GM12872 (cell line): ENCODE measurements at regions not wholly inside any gene's neighbourhood (a gene's known extent, or its start where the extent isn't known, plus 50 kb on each side); places are given as distances from the start of the nearest gene placed in this dataset.

Experiments
- TF ChIP-seq, protein P1 (sequence below): IDR thresholded peaks from 3 replicates; pipeline ENCODE4 v1.5.1; 2011; ENCODE audit warnings: low read depth, mild to moderate bottlenecking, low read length, moderate library complexity; ENCODE audit not compliant: insufficient read depth

DNA sequence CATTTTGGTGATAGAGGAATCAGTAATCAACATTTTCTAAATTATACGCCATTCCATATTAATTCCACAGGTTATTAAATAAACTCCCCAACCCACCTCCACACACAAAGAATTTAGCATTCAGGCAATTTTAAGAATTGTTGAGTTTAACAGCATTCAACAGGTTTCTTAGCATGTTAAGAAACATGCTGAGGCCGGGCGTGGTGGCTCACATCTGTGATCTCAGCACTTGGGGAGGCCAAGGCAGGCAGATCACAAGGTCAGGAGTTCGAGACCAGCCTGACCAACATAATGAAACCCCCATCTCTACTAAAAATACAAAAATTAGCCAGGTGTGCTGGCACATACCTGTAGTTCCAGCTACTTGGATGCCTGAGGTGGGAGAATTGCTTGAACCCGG, 64.0 kb upstream of the PHACTR2 start:
- TF ChIP-seq, protein P1, sequence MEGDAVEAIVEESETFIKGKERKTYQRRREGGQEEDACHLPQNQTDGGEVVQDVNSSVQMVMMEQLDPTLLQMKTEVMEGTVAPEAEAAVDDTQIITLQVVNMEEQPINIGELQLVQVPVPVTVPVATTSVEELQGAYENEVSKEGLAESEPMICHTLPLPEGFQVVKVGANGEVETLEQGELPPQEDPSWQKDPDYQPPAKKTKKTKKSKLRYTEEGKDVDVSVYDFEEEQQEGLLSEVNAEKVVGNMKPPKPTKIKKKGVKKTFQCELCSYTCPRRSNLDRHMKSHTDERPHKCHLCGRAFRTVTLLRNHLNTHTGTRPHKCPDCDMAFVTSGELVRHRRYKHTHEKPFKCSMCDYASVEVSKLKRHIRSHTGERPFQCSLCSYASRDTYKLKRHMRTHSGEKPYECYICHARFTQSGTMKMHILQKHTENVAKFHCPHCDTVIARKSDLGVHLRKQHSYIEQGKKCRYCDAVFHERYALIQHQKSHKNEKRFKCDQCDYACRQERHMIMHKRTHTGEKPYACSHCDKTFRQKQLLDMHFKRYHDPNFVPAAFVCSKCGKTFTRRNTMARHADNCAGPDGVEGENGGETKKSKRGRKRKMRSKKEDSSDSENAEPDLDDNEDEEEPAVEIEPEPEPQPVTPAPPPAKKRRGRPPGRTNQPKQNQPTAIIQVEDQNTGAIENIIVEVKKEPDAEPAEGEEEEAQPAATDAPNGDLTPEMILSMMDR, result no peak

DNA sequence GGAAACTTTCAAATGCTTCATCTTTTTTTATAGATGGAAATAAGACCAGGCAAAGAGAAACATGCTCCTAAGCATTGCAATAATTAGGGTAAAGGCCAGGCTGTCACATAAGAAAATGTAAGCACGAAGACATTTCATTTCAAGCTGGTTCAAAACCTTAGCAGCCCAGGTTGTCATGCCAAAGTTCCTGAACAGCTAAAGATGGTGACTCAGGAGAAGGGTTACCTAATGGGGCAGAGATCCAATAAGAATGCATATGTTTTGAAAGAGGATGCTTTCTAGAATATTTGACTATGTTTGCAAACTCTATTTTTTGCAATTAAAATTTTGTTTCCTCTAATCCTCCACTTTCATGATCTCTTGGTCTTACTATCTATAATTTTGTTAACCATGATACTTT, 65.6 kb upstream of the PHACTR2 start:
- TF ChIP-seq, protein P1, result no peak

DNA sequence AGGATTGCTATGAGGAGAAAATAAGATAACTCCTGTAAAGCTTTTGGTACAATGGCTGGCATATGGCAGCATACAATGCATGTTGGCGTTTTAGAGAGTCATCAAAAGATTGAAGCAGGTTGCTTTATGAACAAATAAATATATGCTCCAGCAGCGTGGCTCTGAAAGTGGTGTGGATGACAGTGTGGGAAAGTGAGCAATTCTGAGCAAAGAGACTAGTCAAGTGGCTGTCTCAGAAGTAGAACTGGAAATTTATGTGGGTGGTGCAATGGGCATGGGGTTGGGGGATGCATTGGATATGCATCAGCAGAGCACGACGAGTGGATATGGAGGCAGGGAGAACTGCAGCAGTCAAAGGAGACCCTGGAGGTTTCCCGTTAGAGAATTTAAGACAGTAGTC, 66.2 kb upstream of the PHACTR2 start:
- TF ChIP-seq, protein P1, result no peak

DNA sequence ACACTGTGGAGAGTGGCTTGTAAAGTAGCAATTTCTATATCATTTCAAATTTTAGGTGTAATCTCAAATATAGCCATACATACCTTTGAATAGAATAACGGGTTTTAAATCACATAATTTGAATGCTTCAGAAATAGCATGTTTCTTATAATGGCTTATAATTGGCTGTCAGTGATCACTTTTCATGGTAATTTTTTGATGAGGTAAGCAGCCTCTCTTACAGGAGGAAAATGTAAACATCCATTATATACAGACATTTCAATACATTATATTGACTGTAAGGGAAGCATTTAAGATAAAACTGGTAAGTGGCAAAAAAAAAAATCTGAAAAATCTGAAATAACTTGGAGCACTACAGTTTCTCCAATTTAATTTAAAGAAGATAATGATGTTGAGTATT, 67.8 kb upstream of the PHACTR2 start:
- TF ChIP-seq, protein P1, result no peak

DNA sequence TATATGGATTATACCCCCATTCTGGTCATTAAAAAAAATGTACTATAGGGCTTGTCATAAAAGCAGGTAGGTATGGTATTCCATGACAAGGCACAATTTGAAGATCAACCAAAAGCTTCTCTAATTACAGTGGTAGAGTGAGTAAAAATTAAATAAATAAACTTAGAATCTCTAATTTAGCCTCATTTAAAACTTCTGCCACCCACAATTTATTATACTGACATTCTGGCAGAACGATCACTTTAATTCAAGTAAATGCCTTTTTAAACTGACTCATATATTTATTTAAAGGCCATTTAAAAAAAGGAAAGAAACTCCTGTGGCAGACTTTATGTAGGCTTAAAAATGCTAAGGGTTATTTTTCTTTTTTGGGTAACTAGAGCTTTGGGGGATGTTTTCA, 68.3 kb upstream of the PHACTR2 start:
- TF ChIP-seq, protein P1, result no peak

DNA sequence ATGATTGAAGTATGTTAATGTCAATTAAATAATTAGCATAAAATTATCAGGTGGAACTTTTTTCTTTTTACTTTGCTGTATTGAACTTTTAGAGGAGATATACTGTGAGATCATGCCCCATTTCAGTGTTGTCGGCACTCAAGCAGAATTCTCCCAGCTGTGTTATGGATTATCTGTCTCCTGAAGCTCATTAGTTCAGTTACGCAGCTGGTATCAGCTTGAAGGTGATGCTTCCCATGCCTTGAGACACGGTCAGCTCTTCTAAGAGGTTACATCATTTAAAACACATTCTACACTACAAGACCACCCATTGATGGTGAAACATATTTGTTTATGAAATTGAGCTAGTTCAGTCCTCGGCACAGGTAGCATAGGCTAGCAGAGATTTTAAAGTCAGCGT, 68.9 kb upstream of the PHACTR2 start:
- TF ChIP-seq, protein P1, result no peak

DNA sequence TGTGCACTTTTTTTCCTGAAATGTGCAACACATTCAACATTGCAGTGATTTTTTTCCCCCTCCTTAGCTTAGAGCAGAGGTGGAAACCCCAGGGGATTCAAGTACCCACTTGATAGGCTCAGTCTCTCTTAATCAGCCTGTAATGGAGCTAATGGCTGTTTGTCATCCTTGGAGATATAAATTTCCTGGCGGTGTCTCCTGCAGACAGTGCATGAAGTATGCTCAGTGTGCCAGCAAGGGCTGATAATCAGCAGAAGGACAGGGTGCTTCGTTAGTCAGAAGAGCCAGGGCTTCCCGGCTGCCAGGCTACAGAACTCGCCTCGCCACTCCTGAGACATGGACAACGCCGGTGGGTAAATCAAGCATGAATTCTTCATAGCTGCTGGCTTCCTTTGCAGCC, 69.8 kb upstream of the PHACTR2 start:
- TF ChIP-seq, protein P1, result no peak

DNA sequence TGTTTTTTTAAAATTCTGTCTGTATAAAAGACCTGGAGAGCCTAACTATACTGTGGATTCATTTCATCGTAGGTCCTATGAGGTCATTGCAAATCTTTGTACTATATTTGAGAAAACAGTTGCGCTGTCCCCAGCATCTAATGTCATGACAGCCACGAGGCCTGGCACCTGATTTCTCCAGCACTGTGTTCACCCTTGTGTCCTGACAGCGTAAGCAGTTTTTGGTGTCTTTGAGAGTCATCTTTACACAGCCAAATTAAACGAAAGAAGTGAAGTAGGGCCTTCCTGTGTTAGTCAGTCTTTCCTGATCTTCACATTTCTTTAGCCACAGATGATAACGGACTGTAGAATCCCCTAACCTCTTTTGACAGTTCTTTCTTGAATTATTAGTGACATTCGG, 70.6 kb upstream of the PHACTR2 start:
- TF ChIP-seq, protein P1, result no peak
